ENCODE measurements at regions not wholly inside any gene's neighbourhood (a gene's known extent, or its start where the extent isn't known, plus 50 kb on each side); places are given as distances from the start of the nearest gene placed in this dataset.

- TF ChIP-seq TAF1 (IDR thresholded peaks at IDR 0.05; ENCODE audit: borderline replicate concordance, insufficient read depth, low read length), result no peak
- no peak for TF ChIP-seq FOXP2 (optimal IDR thresholded peaks at IDR 0.05; ENCODE audit: borderline replicate concordance, extremely low read depth, extremely low read length, insufficient read depth)
- TF ChIP-seq POLR2AphosphoS5 (IDR thresholded peaks at IDR 0.05; ENCODE audit: low read depth, low read length), result no peak
- TF ChIP-seq SIN3A (IDR thresholded peaks at IDR 0.05; ENCODE audit: borderline replicate concordance, insufficient read depth, low read length), result no peak
- TF ChIP-seq REST (IDR thresholded peaks at IDR 0.05; ENCODE audit: insufficient read depth in 1 of 2, low read depth in 2 of 2, low read length in 2 of 2), result no peak
These were observed 243.7 kb upstream of the BMPER start for GRCh38 chr7:33661430-33662160.

DNA sequence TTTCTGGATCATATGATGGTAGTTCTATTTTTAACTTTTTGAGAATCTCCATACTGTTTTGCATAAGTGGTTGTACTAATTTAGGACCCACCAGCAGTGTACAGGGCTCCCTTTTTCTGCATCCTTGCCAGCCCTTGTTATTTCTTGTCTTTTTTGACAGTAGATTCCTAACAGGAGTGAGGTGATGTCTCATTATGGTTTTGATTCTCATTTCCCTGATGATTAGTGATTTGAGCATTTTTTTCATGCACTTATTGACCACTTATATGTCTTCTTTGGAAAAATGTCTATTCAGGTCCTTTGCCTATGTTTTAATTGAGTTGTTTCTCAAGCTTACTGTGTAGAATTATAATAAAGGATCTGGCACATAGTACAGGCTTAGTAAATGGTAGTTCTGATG is 238.8 kb upstream of the BMPER start:
- TF ChIP-seq FOXP2 (optimal IDR thresholded peaks at IDR 0.05; ENCODE audit: borderline replicate concordance, extremely low read depth, extremely low read length, insufficient read depth), result no peak
- TF ChIP-seq SIN3A (IDR thresholded peaks at IDR 0.05; ENCODE audit: borderline replicate concordance, insufficient read depth, low read length), result no peak
- no peak for TF ChIP-seq POLR2AphosphoS5 (IDR thresholded peaks at IDR 0.05; ENCODE audit: low read depth, low read length)
- TF ChIP-seq REST (IDR thresholded peaks at IDR 0.05; ENCODE audit: insufficient read depth in 1 of 2, low read depth in 2 of 2, low read length in 2 of 2), result no peak
- no peak for TF ChIP-seq TAF1 (IDR thresholded peaks at IDR 0.05; ENCODE audit: borderline replicate concordance, insufficient read depth, low read length)

- TF ChIP-seq FOXP2 (optimal IDR thresholded peaks at IDR 0.05; ENCODE audit: borderline replicate concordance, extremely low read depth, extremely low read length, insufficient read depth) (no peak), TAF1 (IDR thresholded peaks at IDR 0.05; ENCODE audit: borderline replicate concordance, insufficient read depth, low read length) (no peak), POLR2AphosphoS5 (IDR thresholded peaks at IDR 0.05; ENCODE audit: low read depth, low read length) (no peak), SIN3A (IDR thresholded peaks at IDR 0.05; ENCODE audit: borderline replicate concordance, insufficient read depth, low read length) (no peak), REST (IDR thresholded peaks at IDR 0.05; ENCODE audit: insufficient read depth in 1 of 2, low read depth in 2 of 2, low read length in 2 of 2) (no peak)
These were observed 238.1 kb upstream of the BMPER start for GRCh38 chr7:33667196-33667595.

DNA sequence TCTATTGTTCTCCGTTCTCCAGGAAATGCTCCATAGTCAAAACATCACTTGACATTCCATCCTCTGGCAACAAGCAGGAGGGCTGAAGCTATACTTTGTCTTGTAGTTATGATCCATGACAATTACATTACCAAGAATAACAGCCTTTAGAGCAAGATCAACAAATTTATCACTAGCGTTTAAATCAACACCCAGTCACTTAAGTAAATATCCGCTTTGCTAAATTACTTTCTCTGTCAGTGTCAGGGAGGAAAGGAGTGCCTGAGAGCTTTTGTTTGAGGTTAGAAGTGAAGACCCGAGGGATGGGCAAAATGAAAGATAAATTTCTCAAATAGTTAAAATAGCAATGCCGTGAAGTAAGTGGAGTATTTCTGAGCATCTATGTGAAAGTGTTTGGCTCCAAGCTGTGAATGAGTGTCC is 236.1 kb upstream of the BMPER start:
- TF ChIP-seq SIN3A (IDR thresholded peaks at IDR 0.05; ENCODE audit: borderline replicate concordance, insufficient read depth, low read length), result peak; percentile 44; the same call in 1 of the 2 replicates
- TF ChIP-seq TAF1 (IDR thresholded peaks at IDR 0.05; ENCODE audit: borderline replicate concordance, insufficient read depth, low read length), result no peak

- no peak for TF ChIP-seq POLR2AphosphoS5 (IDR thresholded peaks at IDR 0.05; ENCODE audit: low read depth, low read length)
- TF ChIP-seq SIN3A (IDR thresholded peaks at IDR 0.05; ENCODE audit: borderline replicate concordance, insufficient read depth, low read length), result no peak
- TF ChIP-seq REST (IDR thresholded peaks at IDR 0.05; ENCODE audit: insufficient read depth in 1 of 2, low read depth in 2 of 2, low read length in 2 of 2), result no peak
- TF ChIP-seq TAF1 (IDR thresholded peaks at IDR 0.05; ENCODE audit: borderline replicate concordance, insufficient read depth, low read length), result no peak
- no peak for TF ChIP-seq FOXP2 (optimal IDR thresholded peaks at IDR 0.05; ENCODE audit: borderline replicate concordance, extremely low read depth, extremely low read length, insufficient read depth)
These were observed 233.6 kb upstream of the BMPER start for GRCh38 chr7:33671531-33672262.

All from PFSK-1 (cell line).